WTC11 (cell line): ENCODE measurements at regions not wholly inside any gene's neighbourhood (a gene's known extent, or its start where the extent isn't known, plus 50 kb on each side); places are given as distances from the start of the nearest gene placed in this dataset.

Experiments used
- ATAC-seq: fragments of 200-7000 bp; cut with Tn5 transposase; 2 replicates; pipeline ENCODE4 v1.10.0; 2021; ENCODE audit warnings: mild to moderate bottlenecking, moderate library complexity
- CTCF ChIA-PET: fragments of 300-600 bp; sonication (Branson Sonifier 250); formaldehyde crosslinking; loops from one replicate; lab custom pipeline; 2021; ENCODE audit warnings: antibody characterized with exemption; lab: Charles Lee
- POLR2A ChIA-PET: fragments of 350-600 bp; sonication (Branson Sonifier 250); formaldehyde crosslinking; loops from one replicate; lab custom pipeline; 2021; ENCODE audit warnings: antibody characterized with exemption; lab: Charles Lee
- DNase-seq: peaks from one replicate; pipeline ENCODE4 v3.0.0; 2021; ENCODE audit warnings: low spot score
- H3K27ac Mint-ChIP-seq: 2 replicates; pipeline ENCODE4 v1.8.0; 2021; ENCODE audit warnings: mixed read lengths
- H3K27me3 Mint-ChIP-seq: 2 replicates; pipeline ENCODE4 v1.8.0; 2021; ENCODE audit warnings: low read depth, mild to moderate bottlenecking, moderate library complexity, mixed read lengths
- H3K36me3 Mint-ChIP-seq: 2 replicates; pipeline ENCODE4 v1.8.0; 2021; ENCODE audit warnings: mixed read lengths
- H3K4me1 Mint-ChIP-seq: 2 replicates; pipeline ENCODE4 v1.8.0; 2022; ENCODE audit warnings: mixed read lengths
- H3K4me3 Mint-ChIP-seq: 2 replicates; pipeline ENCODE4 v1.8.0; 2021; ENCODE audit warnings: mild to moderate bottlenecking, moderate library complexity, mixed read lengths
- H3K9me3 Mint-ChIP-seq: 2 replicates; pipeline ENCODE4 v1.8.0; 2021; ENCODE audit warnings: mixed read lengths
- ATF1 ChIP-seq: sonication (generic); formaldehyde crosslinking; IDR thresholded peaks from 2 replicates; pipeline ENCODE4 v1.8.1; 2023; ENCODE audit warnings: mild to moderate bottlenecking, moderate library complexity, missing genetic modification reagents
- CREB1 ChIP-seq: sonication (generic); formaldehyde crosslinking; IDR thresholded peaks from 2 replicates; pipeline ENCODE4 v1.8.0; 2023; ENCODE audit warnings: mild to moderate bottlenecking, missing genetic modification reagents
- CREM ChIP-seq: sonication (generic); formaldehyde crosslinking; IDR thresholded peaks from 2 replicates; pipeline ENCODE4 v1.8.1; 2022; ENCODE audit warnings: mild to moderate bottlenecking, missing genetic modification reagents, moderate library complexity
- FOXJ3 ChIP-seq: sonication (generic); formaldehyde crosslinking; IDR thresholded peaks from 2 replicates; pipeline ENCODE4 v1.9.0; 2021; ENCODE audit warnings: missing genetic modification reagents, mild to moderate bottlenecking, borderline replicate concordance
- FOXP1 ChIP-seq: sonication (generic); formaldehyde crosslinking; IDR thresholded peaks from 2 replicates; pipeline ENCODE4 v1.8.0; 2022; ENCODE audit warnings: missing genetic modification reagents, mild to moderate bottlenecking, moderate library complexity, borderline replicate concordance
- GABPB1 ChIP-seq: sonication (generic); formaldehyde crosslinking; IDR thresholded peaks from 2 replicates; pipeline ENCODE4 v1.8.1; 2023; ENCODE audit warnings: mild to moderate bottlenecking, missing genetic modification reagents
- IRF2 ChIP-seq: sonication (generic); formaldehyde crosslinking; IDR thresholded peaks from 2 replicates; pipeline ENCODE4 v1.8.0; 2022; ENCODE audit warnings: low read depth, missing genetic modification reagents, borderline replicate concordance
- MXD4 ChIP-seq: fragments of 250-450 bp; sonication (Bioruptor Pico); IDR thresholded peaks from 2 replicates; pipeline ENCODE4 v1.8.0; 2021; ENCODE audit warnings: mild to moderate bottlenecking, moderate library complexity, borderline replicate concordance
- MYBL2 ChIP-seq: sonication (generic); formaldehyde crosslinking; IDR thresholded peaks from 2 replicates; pipeline ENCODE4 v1.8.1; 2023; ENCODE audit warnings: mild to moderate bottlenecking, moderate library complexity, missing genetic modification reagents
- NFE2L1 ChIP-seq: sonication (generic); formaldehyde crosslinking; IDR thresholded peaks from 2 replicates; pipeline ENCODE4 v1.8.1; 2023; ENCODE audit warnings: missing genetic modification reagents
- NR3C1 ChIP-seq: sonication (generic); formaldehyde crosslinking; conservative IDR thresholded peaks from 2 replicates; pipeline ENCODE4 v1.8.1; 2023; ENCODE audit warnings: low read depth, mild to moderate bottlenecking, missing genetic modification reagents
- RORB ChIP-seq: fragments of 250-450 bp; sonication (Bioruptor Pico); IDR thresholded peaks from 2 replicates; pipeline ENCODE4 v1.9.0; 2021; ENCODE audit warnings: mild to moderate bottlenecking
- SMAD4 ChIP-seq: sonication (generic); formaldehyde crosslinking; IDR thresholded peaks from 2 replicates; pipeline ENCODE4 v1.8.0; 2022; ENCODE audit warnings: mild to moderate bottlenecking, missing genetic modification reagents
- TCF7 ChIP-seq: sonication (generic); formaldehyde crosslinking; IDR thresholded peaks from 2 replicates; pipeline ENCODE4 v1.8.0; 2022; ENCODE audit warnings: mild to moderate bottlenecking, low read depth, missing genetic modification reagents, moderate library complexity
- ZNF232 ChIP-seq: sonication (generic); formaldehyde crosslinking; IDR thresholded peaks from 2 replicates; pipeline ENCODE4 v1.8.0; 2022; ENCODE audit warnings: mild to moderate bottlenecking, missing genetic modification reagents
- ZNF317 ChIP-seq: sonication (generic); formaldehyde crosslinking; IDR thresholded peaks from 2 replicates; pipeline ENCODE4 v1.8.1; 2023; ENCODE audit warnings: low read depth, mild to moderate bottlenecking, moderate library complexity, missing genetic modification reagents, borderline replicate concordance
- TF ChIP-seq, protein P1 (sequence below): fragments of 250-450 bp; sonication (Bioruptor Pico); conservative IDR thresholded peaks from 2 replicates; pipeline ENCODE4 v1.9.0; 2021; ENCODE audit warnings: mild to moderate bottlenecking
- TF ChIP-seq, protein P2 (sequence below): sonication (generic); formaldehyde crosslinking; IDR thresholded peaks from 2 replicates; pipeline ENCODE4 v1.8.0; 2022; ENCODE audit warnings: mild to moderate bottlenecking, missing genetic modification reagents
- TF ChIP-seq, protein P3 (sequence below): sonication (generic); formaldehyde crosslinking; IDR thresholded peaks from 2 replicates; pipeline ENCODE4 v1.8.0; 2023; ENCODE audit warnings: mild to moderate bottlenecking, missing genetic modification reagents
- TF ChIP-seq, protein P4 (sequence below): sonication (generic); formaldehyde crosslinking; IDR thresholded peaks from 2 replicates; pipeline ENCODE4 v1.8.1; 2022; ENCODE audit warnings: low read depth, missing genetic modification reagents, borderline replicate concordance
- TF ChIP-seq, protein P5 (sequence below): fragments of 250-450 bp; sonication (Bioruptor Pico); IDR thresholded peaks from 2 replicates; pipeline ENCODE4 v1.9.0; 2021; ENCODE audit warnings: mild to moderate bottlenecking
- TF ChIP-seq, protein P6 (sequence below): sonication (generic); formaldehyde crosslinking; IDR thresholded peaks from 2 replicates; pipeline ENCODE4 v1.8.0; 2022; ENCODE audit warnings: mild to moderate bottlenecking, missing genetic modification reagents
- TF ChIP-seq, protein P7 (sequence below): fragments of 250-450 bp; sonication (Bioruptor Pico); IDR thresholded peaks from 2 replicates; pipeline ENCODE4 v1.9.0; 2021; ENCODE audit warnings: mild to moderate bottlenecking

DNA sequence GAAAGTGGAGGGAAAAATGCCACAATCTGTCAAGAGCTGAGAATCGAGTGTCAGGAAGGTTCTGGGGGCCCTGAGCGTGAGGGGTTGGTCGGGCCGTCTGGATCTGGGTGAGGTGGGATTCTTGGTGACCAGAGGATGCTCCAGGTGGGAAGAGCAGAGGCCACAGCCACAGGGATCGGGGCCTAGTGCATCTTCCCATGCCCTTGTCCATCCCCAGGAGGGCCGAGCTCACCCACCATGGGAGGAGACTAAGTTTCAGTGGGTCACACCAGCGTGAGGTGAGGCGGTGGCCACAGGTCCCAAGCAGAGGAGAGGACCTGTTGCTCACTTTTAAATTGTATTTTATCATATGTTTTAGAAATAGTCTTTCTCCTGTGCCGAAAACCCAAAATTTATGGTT is 70.0 kb downstream of the TMEM18 start:
- no peak for DNase-seq
- TF ChIP-seq CREB1 (CRISPR knock-in tag) (no peak), RORB (no peak), MYBL2 (CRISPR knock-in tag) (no peak), NFE2L1 (CRISPR knock-in tag) (no peak)
- TF ChIP-seq, protein P1, sequence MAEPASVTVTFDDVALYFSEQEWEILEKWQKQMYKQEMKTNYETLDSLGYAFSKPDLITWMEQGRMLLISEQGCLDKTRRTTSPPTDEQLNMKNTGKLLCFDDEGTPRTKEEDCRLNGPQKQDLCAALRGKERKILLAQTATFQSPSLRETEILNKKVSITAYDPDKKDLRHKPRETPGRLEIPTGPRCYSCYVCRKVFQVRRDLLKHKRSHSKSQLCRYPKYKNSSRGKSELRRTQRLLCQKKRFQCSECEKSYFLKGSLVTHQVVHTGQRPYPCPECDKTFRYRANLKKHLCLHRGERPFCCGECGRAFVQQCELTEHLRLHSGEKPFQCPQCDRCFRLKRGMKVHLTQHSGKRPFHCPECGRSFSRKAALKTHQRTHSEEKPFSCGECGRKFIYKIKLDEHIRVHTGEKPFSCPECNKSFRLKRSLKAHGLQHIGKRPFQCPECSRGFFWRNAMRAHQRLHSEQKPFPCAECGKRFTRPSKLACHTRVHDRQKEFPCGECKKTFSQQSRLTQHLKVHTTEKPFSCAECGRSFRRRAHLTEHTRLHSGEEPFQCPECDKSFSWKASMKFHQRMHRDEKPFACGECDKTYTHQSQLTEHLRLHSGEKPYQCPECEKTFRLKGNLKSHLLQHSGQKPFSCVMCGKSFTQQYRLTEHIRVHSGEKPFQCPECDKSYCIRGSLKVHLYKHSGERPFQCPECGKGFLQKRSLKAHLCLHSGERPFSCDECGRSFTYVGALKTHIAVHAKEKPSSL (CRISPR knock-in tag) = no peak

DNA sequence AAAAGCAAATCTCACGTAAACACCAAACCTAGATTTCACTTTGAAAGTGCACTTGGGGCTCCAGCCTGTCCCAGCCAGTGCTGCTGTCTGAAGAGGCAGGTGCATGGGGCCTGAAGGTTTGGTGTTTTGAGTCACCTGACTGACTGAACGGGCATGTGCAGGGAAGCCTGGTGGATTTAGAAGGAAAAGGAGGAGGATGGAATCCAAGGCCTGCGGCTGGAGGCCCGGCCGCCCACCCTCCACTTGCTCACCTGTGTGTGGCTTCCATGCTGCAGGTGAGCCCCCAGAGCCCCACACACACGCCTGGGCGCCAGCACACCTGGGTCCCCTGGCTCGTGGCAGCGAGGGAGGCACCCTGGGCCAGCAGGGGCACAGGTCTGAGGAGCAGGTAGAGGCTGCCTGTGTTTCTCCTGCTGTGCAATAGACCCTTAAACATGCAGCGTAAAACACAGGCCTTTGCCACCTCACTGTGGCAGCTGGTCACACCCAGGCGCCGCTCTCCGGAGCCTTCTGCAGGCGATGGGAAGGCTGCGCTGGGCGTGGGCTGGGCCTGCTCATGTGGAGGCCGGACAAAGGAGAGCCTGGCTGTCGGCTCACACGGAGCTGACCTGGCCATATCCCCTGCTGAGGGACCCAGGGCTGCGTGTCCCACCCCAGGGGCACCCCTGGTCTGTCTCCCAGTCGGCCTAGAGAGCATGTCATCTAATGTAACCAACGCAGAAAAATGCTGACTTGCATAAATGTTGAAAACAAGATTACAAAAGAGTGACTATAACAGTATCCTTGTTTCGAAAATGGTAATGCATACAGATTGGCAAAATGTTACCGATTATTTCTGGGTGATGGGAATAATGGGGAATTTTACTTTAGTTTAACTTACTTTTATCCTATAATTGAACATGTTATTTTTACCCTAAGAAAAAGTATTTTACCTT is 71.3 kb downstream of the TMEM18 start:
- Mint-ChIP-seq H3K27me3 (no peaks in the 10 kb centered on the region; the same call in 1 of the 2 replicates), H3K4me3 (no peak overlapping the region), H3K27ac (no peak overlapping the region), H3K4me1 (no peaks in the 10 kb centered on the region), H3K36me3 (no peaks in the 10 kb centered on the region), H3K9me3 (no peaks in the 10 kb centered on the region)
- ChIA-PET CTCF (no interaction called here), POLR2A (no interaction called here)
- ATAC-seq (no peak), DNase-seq (no peak)
- TF ChIP-seq ZNF232 (CRISPR knock-in tag) (no peak), CREM (CRISPR knock-in tag) (no peak), IRF2 (CRISPR knock-in tag) (no peak), SMAD4 (CRISPR knock-in tag) (no peak), MXD4 (CRISPR knock-in tag) (no peak), GABPB1 (CRISPR knock-in tag) (no peak), ZNF317 (no peak), NR3C1 (no peak), FOXJ3 (CRISPR knock-in tag) (no peak), FOXP1 (CRISPR knock-in tag) (no peak), TCF7 (CRISPR knock-in tag) (no peak), ATF1 (CRISPR knock-in tag) (no peak)
- TF ChIP-seq, protein P2, sequence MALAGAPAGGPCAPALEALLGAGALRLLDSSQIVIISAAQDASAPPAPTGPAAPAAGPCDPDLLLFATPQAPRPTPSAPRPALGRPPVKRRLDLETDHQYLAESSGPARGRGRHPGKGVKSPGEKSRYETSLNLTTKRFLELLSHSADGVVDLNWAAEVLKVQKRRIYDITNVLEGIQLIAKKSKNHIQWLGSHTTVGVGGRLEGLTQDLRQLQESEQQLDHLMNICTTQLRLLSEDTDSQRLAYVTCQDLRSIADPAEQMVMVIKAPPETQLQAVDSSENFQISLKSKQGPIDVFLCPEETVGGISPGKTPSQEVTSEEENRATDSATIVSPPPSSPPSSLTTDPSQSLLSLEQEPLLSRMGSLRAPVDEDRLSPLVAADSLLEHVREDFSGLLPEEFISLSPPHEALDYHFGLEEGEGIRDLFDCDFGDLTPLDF (CRISPR knock-in tag) = no peak
- TF ChIP-seq, protein P3, sequence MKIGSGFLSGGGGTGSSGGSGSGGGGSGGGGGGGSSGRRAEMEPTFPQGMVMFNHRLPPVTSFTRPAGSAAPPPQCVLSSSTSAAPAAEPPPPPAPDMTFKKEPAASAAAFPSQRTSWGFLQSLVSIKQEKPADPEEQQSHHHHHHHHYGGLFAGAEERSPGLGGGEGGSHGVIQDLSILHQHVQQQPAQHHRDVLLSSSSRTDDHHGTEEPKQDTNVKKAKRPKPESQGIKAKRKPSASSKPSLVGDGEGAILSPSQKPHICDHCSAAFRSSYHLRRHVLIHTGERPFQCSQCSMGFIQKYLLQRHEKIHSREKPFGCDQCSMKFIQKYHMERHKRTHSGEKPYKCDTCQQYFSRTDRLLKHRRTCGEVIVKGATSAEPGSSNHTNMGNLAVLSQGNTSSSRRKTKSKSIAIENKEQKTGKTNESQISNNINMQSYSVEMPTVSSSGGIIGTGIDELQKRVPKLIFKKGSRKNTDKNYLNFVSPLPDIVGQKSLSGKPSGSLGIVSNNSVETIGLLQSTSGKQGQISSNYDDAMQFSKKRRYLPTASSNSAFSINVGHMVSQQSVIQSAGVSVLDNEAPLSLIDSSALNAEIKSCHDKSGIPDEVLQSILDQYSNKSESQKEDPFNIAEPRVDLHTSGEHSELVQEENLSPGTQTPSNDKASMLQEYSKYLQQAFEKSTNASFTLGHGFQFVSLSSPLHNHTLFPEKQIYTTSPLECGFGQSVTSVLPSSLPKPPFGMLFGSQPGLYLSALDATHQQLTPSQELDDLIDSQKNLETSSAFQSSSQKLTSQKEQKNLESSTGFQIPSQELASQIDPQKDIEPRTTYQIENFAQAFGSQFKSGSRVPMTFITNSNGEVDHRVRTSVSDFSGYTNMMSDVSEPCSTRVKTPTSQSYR (CRISPR knock-in tag) = no peak
- TF ChIP-seq, protein P4, sequence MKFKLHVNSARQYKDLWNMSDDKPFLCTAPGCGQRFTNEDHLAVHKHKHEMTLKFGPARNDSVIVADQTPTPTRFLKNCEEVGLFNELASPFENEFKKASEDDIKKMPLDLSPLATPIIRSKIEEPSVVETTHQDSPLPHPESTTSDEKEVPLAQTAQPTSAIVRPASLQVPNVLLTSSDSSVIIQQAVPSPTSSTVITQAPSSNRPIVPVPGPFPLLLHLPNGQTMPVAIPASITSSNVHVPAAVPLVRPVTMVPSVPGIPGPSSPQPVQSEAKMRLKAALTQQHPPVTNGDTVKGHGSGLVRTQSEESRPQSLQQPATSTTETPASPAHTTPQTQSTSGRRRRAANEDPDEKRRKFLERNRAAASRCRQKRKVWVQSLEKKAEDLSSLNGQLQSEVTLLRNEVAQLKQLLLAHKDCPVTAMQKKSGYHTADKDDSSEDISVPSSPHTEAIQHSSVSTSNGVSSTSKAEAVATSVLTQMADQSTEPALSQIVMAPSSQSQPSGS (CRISPR knock-in tag) = no peak
- TF ChIP-seq, protein P5, sequence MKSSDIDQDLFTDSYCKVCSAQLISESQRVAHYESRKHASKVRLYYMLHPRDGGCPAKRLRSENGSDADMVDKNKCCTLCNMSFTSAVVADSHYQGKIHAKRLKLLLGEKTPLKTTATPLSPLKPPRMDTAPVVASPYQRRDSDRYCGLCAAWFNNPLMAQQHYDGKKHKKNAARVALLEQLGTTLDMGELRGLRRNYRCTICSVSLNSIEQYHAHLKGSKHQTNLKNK = no peak
- TF ChIP-seq, protein P6, sequence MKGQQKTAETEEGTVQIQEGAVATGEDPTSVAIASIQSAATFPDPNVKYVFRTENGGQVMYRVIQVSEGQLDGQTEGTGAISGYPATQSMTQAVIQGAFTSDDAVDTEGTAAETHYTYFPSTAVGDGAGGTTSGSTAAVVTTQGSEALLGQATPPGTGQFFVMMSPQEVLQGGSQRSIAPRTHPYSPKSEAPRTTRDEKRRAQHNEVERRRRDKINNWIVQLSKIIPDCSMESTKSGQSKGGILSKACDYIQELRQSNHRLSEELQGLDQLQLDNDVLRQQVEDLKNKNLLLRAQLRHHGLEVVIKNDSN (CRISPR knock-in tag) = no peak
- TF ChIP-seq, protein P7, sequence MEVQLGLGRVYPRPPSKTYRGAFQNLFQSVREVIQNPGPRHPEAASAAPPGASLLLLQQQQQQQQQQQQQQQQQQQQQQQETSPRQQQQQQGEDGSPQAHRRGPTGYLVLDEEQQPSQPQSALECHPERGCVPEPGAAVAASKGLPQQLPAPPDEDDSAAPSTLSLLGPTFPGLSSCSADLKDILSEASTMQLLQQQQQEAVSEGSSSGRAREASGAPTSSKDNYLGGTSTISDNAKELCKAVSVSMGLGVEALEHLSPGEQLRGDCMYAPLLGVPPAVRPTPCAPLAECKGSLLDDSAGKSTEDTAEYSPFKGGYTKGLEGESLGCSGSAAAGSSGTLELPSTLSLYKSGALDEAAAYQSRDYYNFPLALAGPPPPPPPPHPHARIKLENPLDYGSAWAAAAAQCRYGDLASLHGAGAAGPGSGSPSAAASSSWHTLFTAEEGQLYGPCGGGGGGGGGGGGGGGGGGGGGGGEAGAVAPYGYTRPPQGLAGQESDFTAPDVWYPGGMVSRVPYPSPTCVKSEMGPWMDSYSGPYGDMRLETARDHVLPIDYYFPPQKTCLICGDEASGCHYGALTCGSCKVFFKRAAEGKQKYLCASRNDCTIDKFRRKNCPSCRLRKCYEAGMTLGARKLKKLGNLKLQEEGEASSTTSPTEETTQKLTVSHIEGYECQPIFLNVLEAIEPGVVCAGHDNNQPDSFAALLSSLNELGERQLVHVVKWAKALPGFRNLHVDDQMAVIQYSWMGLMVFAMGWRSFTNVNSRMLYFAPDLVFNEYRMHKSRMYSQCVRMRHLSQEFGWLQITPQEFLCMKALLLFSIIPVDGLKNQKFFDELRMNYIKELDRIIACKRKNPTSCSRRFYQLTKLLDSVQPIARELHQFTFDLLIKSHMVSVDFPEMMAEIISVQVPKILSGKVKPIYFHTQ (CRISPR knock-in tag) = no peak

More for the DNA sequence above, 70.0 kb downstream of the TMEM18 start:
- Mint-ChIP-seq H3K4me3 (no peak overlapping the region), H3K36me3 (no peaks in the 10 kb centered on the region), H3K4me1 (no peaks in the 10 kb centered on the region), H3K9me3 (no peaks in the 10 kb centered on the region), H3K27ac (no peak overlapping the region), H3K27me3 (no peaks in the 10 kb centered on the region; the same call in 1 of the 2 replicates)
- CTCF ChIA-PET = no interaction called here
- POLR2A ChIA-PET = no interaction called here
- no peak for ATAC-seq
